ENCODE measurements at regions not wholly inside any gene's neighbourhood (a gene's known extent, or its start where the extent isn't known, plus 50 kb on each side); places are given as distances from the start of the nearest gene placed in this dataset.

GRCh38 chr6:170111816-170112582, 178.9 kb downstream of the DLL1 start:
- TF ChIP-seq CTCF (IDR thresholded peaks at IDR 0.05; ENCODE audit: extremely low read depth, insufficient read depth, missing control alignments) = no peak
- no peak for DNase-seq (ENCODE audit: low spot score)
- in situ Hi-C loops (cut with MboI; ENCODE audit: low pct_unique_long_range_greater_than_20kb, low sequenced_read_pairs, unreplicated experiment) = no loop called here

DNA sequence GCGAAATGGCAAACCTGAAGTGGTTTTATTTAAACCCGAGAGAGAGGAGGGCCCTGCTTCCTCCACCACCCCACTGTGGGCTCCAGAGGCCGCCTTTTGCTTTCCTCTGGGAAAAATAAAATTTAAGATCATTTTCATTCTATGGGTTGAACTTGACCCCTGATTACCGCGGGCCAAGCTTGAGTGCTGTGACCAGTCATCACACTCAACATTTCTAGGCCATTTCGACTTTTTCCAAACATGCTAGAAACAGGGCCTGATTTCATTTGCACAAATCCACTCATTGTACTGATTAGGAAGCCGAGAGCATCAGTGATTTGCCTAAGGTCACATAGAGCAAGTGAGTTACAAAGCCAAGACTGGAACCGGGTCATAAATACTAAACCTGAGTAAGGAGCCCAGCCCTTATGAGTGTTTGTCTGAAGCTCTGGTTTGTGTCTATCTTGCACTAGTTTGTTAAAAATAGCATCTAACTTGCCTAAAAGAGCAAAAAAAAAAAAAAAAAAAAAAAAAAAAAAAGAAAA, 179.7 kb downstream of the DLL1 start:
- in situ Hi-C loops (cut with MboI; ENCODE audit: low pct_unique_long_range_greater_than_20kb, low sequenced_read_pairs, unreplicated experiment) = no loop called here

DNA sequence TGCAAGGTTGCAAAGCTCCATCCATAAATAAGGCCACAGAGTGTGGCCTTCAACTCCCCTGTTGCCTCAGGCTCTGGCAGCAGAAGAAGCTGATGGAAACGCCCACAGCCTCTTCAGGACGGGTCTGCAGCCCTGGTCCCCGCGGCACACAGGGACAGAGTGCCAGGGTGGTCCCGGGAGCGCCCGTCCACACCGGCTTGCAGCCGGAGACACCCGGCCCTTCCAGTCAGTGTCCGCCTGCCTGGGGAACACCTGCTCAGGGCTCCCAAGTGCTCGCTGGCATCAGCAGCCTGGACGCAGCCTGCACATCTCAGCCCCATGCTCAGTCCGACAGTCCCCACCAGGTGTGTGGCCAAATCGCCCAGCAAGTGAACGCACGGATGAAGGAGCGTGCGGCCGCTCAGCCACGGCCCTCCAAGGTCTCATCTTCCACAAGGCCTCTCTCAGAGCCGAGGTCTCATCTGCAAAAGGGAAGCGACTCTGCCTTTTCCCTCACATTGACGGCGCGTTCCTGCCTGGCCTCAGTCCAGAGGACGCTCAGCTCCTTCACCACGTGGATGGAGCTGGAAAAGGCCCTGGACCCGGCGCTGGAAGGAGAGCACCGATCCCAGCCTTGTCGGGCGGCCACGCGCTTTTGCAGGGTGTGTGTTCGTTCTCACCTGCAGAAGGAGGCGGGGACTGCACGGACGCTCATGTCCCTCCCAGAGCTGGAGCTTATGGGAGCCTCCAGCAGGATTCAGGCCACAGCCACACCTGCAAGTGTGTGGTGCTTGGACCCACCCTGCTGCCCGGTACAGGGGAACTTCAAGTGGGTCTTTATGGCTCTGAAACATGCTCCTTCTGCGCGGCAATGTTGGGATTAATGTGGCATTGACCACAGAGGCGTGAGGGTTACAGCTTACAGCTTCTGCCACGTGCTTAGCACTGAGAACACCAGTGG, 180.4 kb downstream of the DLL1 start:
- no peak for DNase-seq (ENCODE audit: low spot score)
- no peak for TF ChIP-seq CTCF (IDR thresholded peaks at IDR 0.05; ENCODE audit: extremely low read depth, insufficient read depth, missing control alignments)
- in situ Hi-C loops (cut with MboI; ENCODE audit: low pct_unique_long_range_greater_than_20kb, low sequenced_read_pairs, unreplicated experiment) = no loop called here

More for the DNA sequence above, 179.7 kb downstream of the DLL1 start:
- no peak for DNase-seq (ENCODE audit: low spot score)
- TF ChIP-seq CTCF (IDR thresholded peaks at IDR 0.05; ENCODE audit: extremely low read depth, insufficient read depth, missing control alignments) = no peak

GRCh38 chr6:170108890-170109587, 181.8 kb downstream of the DLL1 start:
- no peak for TF ChIP-seq CTCF (IDR thresholded peaks at IDR 0.05; ENCODE audit: extremely low read depth, insufficient read depth, missing control alignments)
- DNase-seq (ENCODE audit: low spot score) = no peak
- in situ Hi-C loops (cut with MboI; ENCODE audit: low pct_unique_long_range_greater_than_20kb, low sequenced_read_pairs, unreplicated experiment) = no loop called here

- no peak for DNase-seq (ENCODE audit: low spot score)
- TF ChIP-seq CTCF (IDR thresholded peaks at IDR 0.05; ENCODE audit: extremely low read depth, insufficient read depth, missing control alignments) = no peak
- in situ Hi-C loops (cut with MboI; ENCODE audit: low pct_unique_long_range_greater_than_20kb, low sequenced_read_pairs, unreplicated experiment) = no loop called here
Observed at GRCh38 chr6:170108456-170108855, 182.4 kb downstream of the DLL1 start.

- TF ChIP-seq CTCF (IDR thresholded peaks at IDR 0.05; ENCODE audit: extremely low read depth, insufficient read depth, missing control alignments) = no peak
- no peak for DNase-seq (ENCODE audit: low spot score)
- in situ Hi-C loops (cut with MboI; ENCODE audit: low pct_unique_long_range_greater_than_20kb, low sequenced_read_pairs, unreplicated experiment) = no loop called here
Observed at GRCh38 chr6:170107606-170108222, 183.2 kb downstream of the DLL1 start.

Data from GM13977 (cell line).